ENCODE measurements at regions not wholly inside any gene's neighbourhood (a gene's known extent, or its start where the extent isn't known, plus 50 kb on each side); places are given as distances from the start of the nearest gene placed in this dataset.

- TF ChIP-seq YY1 (IDR thresholded peaks at IDR 0.05; ENCODE audit: insufficient read depth, insufficient read length) = no peak
- TF ChIP-seq SUZ12 (IDR thresholded peaks at IDR 0.05; ENCODE audit: extremely low read depth, insufficient read depth, insufficient read length) = no peak
Observed at GRCh38 chr18:40897884-40898283, 1057.2 kb upstream of the PIK3C3 start.

Data from NT2/D1 (cell line).